H1 (cell line): ENCODE measurements at regions not wholly inside any gene's neighbourhood (a gene's known extent, or its start where the extent isn't known, plus 50 kb on each side); places are given as distances from the start of the nearest gene placed in this dataset.

Experiments
- CHD1 ChIP-seq: IDR thresholded peaks from 2 replicates; pipeline ENCODE4 v1.6.1; 2012; ENCODE audit warnings: low read depth, low read length, improper control_type of control experiment
- CHD7 ChIP-seq: fragments of 300-600 bp; sonication (generic); IDR thresholded peaks from 2 replicates; pipeline ENCODE4 v1.7.1; 2012; ENCODE audit warnings: low read length, moderate library complexity, mild to moderate bottlenecking, inconsistent platforms; ENCODE audit not compliant: insufficient replicate concordance
- EP300 ChIP-seq, 2 experiments: IDR thresholded peaks; 1 replicate in 1 of 2; 2 replicates in 1 of 2; pipeline ENCODE4 v1.6.1; 2011 to 2012; ENCODE audit warnings: low read depth in 2 of 2, low read length in 2 of 2, mild to moderate bottlenecking in 2 of 2, borderline replicate concordance in 1 of 2, inconsistent platforms in 1 of 2, moderate library complexity in 1 of 2
- JUND ChIP-seq: IDR thresholded peaks from 2 replicates; pipeline ENCODE4 v1.6.1; 2011; ENCODE audit warnings: mild to moderate bottlenecking, improper control_type of control experiment, low read length
- NRF1 ChIP-seq: IDR thresholded peaks from 2 replicates; pipeline ENCODE4 v1.6.1; 2011; ENCODE audit warnings: mild to moderate bottlenecking, low read depth, low read length, improper control_type of control experiment
- PHF8 ChIP-seq: fragments of 200-600 bp; sonication (generic); conservative IDR thresholded peaks from 2 replicates; pipeline ENCODE4 v1.7.1; 2012; ENCODE audit warnings: low read depth, mild to moderate bottlenecking, inconsistent platforms, low read length, moderate library complexity
- POLR2AphosphoS5 ChIP-seq: IDR thresholded peaks from 2 replicates; pipeline ENCODE4 v1.6.1; 2011; ENCODE audit warnings: low read depth, low read length
- SUZ12 ChIP-seq: fragments of 200-600 bp; sonication (generic); IDR thresholded peaks from 2 replicates; pipeline ENCODE4 v1.6.1; 2012; ENCODE audit warnings: mild to moderate bottlenecking, inconsistent platforms, low read length, moderate library complexity, mixed read lengths
- USF2 ChIP-seq: IDR thresholded peaks from 2 replicates; pipeline ENCODE4 v1.6.1; 2011; ENCODE audit warnings: low read length, improper control_type of control experiment
- TF ChIP-seq, protein P1 (sequence below): IDR thresholded peaks from 2 replicates; pipeline ENCODE4 v1.6.1; 2012; ENCODE audit warnings: inconsistent platforms

GRCh38 chr14:46540986-46541385, 110.6 kb downstream of the RPL10L start (continued):
- no peak for TF ChIP-seq CHD7
- no peak for TF ChIP-seq NRF1
- TF ChIP-seq JUND = no peak
- no peak for TF ChIP-seq POLR2AphosphoS5
- no peak for TF ChIP-seq CHD1
- TF ChIP-seq USF2 = no peak
- TF ChIP-seq SUZ12 = no peak
- TF ChIP-seq PHF8 = no peak
- TF ChIP-seq, protein P1, sequence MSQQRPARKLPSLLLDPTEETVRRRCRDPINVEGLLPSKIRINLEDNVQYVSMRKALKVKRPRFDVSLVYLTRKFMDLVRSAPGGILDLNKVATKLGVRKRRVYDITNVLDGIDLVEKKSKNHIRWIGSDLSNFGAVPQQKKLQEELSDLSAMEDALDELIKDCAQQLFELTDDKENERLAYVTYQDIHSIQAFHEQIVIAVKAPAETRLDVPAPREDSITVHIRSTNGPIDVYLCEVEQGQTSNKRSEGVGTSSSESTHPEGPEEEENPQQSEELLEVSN = no peak
- TF ChIP-seq EP300 (IDR thresholded peaks at IDR 0.05; ENCODE audit: borderline replicate concordance in 1 of 2, low read depth in 2 of 2, low read length in 2 of 2) = no peak
